HG03460 (cell line): ENCODE measurements at regions not wholly inside any gene's neighbourhood (a gene's known extent, or its start where the extent isn't known, plus 50 kb on each side); places are given as distances from the start of the nearest gene placed in this dataset.

Experiments
- ATAC-seq: cut with Tn5 transposase; IDR thresholded peaks from one replicate; pipeline ENCODE4 v1.9.1; 2021; ENCODE audit not compliant: unreplicated experiment

DNA sequence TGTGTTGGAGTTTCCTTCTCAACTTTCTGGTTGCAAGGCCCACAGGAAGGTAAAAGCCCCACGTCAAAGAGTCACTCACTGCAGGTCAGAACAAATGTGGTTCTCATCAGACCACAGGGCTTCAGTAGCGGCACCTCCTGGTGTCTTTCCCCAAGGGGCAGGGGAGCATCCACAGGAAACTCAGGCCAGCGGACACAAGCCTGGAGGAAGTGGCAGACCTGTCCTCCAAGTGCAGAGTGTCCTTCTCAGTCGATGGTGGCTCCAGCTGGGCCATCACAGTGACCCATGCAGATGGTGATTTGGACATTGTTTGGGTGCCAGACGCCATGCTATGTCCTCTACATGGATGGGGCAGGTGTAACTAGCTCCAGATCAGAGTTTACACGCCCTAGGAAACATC, 84.9 kb downstream of the ACKR3 start:
- ATAC-seq = no peak

DNA sequence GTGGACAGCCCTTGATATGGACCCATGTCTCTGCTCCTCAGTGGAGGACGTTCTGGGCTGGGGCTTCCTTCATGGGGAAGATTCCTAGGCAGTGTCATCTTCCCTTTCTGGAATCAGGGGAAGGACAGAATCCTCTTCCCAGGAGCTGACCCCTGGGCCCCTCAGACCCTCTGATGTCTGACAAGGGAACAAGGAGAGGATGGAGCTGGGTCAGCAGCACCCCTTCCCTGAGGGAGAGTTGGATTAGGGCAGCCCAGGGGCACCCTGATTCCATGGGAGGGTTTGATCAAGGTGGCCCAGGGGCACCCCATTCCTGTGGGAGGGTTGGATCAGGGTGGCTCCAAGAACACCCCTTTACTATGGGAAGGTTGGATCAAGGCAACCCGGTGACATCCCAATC, 86.5 kb downstream of the ACKR3 start:
- ATAC-seq = no peak

DNA sequence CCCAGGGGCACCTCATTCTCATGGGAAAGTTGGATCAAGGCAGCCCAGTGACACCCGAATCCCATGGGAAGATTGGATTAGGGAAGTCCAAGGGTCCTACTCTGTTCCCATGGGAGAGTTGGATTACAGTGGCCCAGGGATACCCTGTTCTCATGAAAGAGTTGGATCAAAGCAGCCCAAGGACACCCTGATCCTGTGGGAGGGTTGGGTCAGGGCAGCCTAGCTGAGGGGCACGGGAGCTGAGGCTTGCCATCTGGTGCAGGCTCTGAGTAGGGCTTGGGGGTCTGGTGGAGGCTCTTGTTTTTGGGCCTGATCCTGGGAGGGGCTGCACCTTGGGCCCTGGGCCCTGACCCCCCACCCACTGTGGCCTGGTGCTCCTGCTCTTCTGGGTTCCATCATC, 87.1 kb downstream of the ACKR3 start:
- ATAC-seq = no peak

GRCh38 chr2:236657215-236657614, 87.6 kb downstream of the ACKR3 start:
- no peak for ATAC-seq

GRCh38 chr2:236657801-236658200, 88.2 kb downstream of the ACKR3 start:
- no peak for ATAC-seq

DNA sequence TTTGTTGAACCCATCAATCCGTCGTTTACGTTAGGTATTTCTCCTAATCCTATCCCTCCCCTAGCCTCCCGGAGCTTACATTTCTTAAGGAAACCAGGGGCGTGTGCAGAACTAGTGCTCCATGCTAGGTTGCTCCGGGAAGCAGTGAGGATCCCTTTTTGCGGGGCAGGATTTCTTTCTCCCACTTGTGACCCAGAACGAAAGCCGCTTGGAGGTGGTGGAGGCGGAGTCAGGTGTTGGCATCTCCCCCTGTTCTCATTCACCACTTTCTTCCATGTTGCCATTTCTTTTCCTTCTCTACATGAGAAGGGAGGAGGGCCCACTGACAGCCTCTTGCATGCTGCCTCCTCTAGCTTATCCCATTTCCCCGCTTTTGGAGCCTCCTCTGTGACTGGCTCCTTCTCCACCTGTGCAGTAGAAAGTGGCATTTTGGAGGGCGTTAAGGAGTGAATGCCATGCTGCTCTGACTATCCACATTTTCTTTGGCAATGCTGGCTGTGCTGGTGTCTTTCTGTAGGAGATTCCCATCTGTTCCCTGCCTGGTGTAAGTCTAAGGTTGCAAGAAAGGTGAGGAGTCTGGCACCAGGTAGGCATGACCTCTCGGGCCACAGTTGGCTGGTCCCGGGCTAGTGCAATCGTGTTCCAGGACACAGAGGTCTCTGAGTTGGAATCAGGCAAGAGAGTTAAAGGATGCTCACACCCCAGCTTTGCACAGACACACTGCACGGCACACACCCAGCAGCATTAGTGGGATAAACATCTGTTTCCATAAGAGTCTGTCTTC, 89.5 kb downstream of the ACKR3 start:
- no peak for ATAC-seq

GRCh38 chr2:236659758-236660150, 90.1 kb downstream of the ACKR3 start:
- ATAC-seq = no peak

- no peak for ATAC-seq
Observed at GRCh38 chr2:236661061-236661761, 91.6 kb downstream of the ACKR3 start.

DNA sequence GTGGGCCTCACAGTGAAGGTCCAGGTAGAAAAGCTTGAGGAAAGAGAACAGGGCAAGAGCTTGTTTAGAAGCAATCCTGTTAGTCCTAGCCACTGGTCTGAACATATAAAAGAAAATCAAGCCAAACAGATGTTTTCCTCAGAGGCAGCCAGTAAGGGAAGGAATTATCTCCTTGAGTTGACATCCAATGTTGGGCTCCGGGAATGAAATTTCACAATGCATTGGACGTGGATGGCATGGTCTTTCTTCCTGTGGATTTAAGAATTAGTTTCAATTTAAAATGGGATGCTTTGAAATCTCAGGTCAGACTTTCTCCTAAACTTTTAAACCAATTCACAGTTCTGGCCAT, 92.1 kb downstream of the ACKR3 start:
- no peak for ATAC-seq

GRCh38 chr2:236662231-236663185, 92.9 kb downstream of the ACKR3 start:
- ATAC-seq = no peak

DNA sequence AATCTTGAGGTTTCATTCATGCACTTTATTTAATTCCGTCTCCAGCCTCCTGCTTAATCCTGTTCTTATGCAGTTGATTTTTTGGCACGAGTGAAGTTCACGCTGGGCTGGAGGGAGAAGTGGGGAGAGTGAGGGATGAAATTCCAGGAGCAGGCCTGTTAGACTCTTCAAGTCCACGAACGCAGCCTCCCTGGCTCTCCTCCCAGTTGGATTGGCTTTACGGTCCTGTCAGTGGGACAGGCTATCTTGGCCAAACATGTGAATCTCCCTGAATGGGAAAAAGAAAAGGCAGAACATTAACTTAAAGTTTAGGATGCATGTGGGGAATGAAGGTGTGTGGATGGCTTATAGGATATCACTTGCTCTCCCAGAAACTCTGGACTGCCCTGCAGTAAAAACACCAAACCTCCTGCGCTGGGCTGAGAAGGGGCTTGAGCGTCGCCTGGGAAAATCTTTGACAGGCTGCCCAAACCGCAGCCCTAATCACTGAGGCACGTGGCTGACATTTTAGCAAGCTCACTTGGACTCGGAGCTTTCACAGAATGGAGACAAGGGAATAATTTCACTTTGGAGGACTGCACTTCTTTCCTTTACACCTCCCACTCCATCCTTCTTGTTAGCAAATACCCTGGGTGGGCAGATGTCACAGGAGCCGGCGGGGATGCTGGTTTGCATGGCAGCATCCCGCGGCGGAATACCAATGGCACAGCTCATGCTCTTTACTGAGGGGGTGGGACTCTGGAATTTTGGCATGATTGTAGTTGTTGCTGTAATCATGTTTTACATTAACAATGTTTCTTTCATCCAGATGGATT, 93.9 kb downstream of the ACKR3 start:
- no peak for ATAC-seq

DNA sequence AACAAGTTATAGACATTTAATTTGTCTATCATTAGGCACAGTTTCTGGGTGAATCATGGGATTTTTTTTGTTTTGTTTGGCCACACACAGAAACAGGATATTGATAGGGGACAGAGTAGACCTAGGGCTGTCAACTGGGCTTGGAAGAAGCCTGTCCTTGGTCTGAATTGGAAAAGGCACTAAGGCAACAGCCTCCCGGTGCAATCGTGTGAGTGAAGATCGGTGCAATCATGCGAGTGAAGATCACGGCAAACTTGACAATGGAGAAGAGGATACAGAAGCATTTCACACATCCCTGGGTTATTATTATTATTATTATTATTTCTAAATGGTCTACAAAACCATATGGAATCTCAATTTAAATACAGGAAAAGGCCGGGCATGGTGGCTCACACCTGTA, 94.5 kb downstream of the ACKR3 start:
- ATAC-seq = no peak

- no peak for ATAC-seq
Observed at GRCh38 chr2:236665101-236665500, 95.5 kb downstream of the ACKR3 start.

DNA sequence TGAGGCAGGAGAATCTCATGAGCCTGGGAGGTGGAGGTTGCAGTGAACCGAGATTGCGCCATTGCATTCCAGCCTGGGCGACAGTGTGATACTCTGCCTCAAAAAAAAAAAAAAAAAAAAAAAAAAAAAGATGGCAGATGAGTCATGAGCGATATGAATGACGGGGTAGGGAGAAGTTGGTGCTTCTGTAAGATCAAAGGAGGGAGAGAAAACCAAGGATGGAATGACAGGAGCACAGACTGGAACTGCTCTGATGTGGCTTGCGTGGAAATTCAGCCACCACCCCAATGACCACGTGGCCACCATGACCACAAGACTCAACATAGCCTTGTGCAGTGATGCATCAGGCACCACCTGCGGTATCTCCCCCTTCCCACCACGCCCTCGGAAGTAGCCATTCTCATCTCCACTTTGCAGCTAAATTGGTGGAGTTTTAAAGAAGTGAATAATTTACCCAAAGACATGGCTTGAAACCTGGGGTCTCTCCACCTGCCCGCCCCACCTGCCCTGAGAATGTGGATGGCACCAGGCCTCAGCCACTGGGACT, 96.0 kb downstream of the ACKR3 start:
- ATAC-seq = no peak

DNA sequence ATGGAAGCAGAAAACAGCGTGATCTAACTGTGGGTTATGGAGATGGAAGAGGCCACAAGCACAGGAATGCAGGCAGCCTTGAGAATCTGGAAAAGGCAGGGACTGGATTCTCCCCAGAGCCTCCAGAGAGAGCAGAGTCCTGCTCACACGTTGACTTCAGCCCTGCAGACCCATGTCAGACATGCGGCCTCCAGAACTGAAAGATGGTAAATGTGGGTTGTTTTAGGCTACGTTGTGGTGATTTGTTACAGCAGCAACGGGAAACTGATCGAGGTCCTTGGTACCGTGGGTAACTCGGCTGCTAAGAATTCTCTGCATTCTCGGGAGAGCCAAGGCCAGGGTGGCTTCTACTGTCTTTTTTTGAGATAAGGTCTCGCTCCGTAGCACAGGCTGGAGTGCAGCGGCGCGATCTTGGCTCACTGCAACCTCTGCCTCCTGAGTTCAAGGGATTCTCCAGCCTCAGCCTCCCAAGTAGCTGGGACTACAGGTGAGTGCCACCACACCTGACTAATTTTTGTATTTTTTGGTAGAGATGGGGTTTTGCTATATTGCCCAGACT, 97.1 kb downstream of the ACKR3 start:
- ATAC-seq = no peak

- no peak for ATAC-seq
Observed at GRCh38 chr2:236667526-236667925, 97.9 kb downstream of the ACKR3 start.

DNA sequence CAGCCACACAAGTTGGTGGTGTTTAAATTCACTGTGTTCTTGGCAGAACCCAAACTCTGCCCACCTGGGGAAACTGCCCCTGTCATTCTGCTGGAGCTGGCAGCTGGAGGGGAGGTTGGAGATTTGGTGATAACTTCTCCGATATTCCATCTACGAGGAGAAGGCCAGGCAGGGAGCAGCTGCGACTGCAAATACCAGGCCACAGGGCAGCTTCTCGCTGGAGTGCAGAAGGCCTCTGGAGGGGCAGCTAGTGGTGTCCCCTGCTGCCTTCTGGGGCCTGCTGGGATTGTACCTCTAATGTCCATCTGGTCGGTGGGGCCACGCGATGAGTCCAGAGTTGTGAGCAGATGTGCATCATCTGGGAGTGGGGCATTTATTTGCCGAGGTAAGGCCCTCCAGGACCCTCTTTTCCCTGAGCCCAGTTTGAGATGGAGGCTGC, 98.9 kb downstream of the ACKR3 start:
- no peak for ATAC-seq

DNA sequence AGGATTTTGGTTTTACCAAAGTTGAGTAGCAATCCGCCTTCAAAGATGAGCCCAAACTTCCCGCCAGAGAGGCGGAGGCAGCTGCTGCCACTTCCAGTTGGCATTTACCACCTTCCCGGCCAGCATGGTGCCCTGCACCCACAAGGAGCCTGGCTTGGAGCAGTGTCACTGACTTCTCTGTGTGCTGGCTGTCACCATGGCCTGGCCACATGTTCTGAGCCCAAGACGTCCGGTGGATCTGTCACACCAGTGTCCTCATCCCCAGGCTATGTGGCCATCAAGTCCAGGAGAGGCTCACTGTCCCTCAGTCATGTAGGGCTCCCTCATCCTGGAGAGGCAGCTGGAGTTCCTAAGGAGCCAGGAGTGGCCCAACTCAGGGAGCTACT, 100.6 kb downstream of the ACKR3 start:
- no peak for ATAC-seq

DNA sequence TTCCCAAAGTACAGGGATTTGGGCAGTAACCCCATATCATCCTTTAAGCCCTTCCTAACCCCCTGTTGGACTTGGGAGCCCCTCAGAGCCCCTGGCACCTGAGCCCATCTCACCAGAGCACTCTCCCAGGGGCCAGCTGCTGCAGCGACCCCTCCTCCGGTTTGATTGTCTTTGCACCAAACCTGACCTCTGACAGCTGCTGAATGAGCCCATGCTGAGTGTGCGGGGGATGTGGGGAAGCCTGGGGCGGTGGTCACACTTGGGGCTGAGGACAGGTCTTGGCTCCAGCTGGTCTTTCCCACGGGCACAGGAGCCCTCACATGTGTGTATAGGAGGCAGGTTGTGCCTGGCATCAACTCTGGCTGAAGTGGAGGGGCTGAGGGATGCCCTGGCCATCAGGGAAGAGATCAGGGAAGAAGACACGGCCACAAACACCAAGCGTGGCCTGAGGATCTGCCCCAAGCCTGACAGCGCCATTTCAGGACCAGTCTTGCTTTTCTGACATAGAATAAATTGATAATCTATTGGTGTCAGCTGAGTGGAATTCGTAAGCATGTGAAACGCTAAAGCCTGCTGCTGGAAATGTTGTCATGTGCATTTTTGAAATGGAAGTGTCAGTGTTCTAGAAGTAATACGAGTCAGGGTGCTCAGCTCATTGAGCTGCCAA, 102.4 kb downstream of the ACKR3 start:
- ATAC-seq = no peak

GRCh38 chr2:236672606-236673005, 103.0 kb downstream of the ACKR3 start:
- ATAC-seq = no peak
